H9 (cell line): ENCODE measurements at regions not wholly inside any gene's neighbourhood (a gene's known extent, or its start where the extent isn't known, plus 50 kb on each side); places are given as distances from the start of the nearest gene placed in this dataset.
"Not testable (repeated sequence)": the region's sequence is repeated elsewhere in the genome, so short reads cannot be mapped to it uniquely, and the experiment has no call there.

Source experiments
- DNase-seq: peaks from one replicate; pipeline ENCODE4 v3.0.0-alpha.2; 2017
- H2AFZ ChIP-seq: one replicate; pipeline ENCODE4 v1.6.1; 2013; ENCODE audit warnings: mild to moderate bottlenecking, low read length, control low read depth, moderate library complexity
- H2AK5ac ChIP-seq: 2 replicates; pipeline ENCODE4 v1.6.1; 2013; ENCODE audit warnings: low read length, control low read depth, mixed read lengths; ENCODE audit not compliant: insufficient read length
- H2BK120ac ChIP-seq: one replicate; pipeline ENCODE4 v1.6.1; 2013; ENCODE audit warnings: low read depth, mild to moderate bottlenecking, low read length, control low read depth, inconsistent platforms; ENCODE audit not compliant: poor library complexity, severe bottlenecking
- H2BK12ac ChIP-seq: 2 replicates; pipeline ENCODE4 v1.6.1; 2013; ENCODE audit warnings: low read length, control low read depth, mixed read lengths, low read depth; ENCODE audit not compliant: insufficient read length
- H2BK15ac ChIP-seq: 2 replicates; pipeline ENCODE4 v1.6.1; 2013; ENCODE audit warnings: low read depth, low read length, control low read depth
- H2BK20ac ChIP-seq: one replicate; pipeline ENCODE4 v1.6.1; 2013; ENCODE audit warnings: low read depth, mild to moderate bottlenecking, low read length, control low read depth, inconsistent platforms; ENCODE audit not compliant: poor library complexity, severe bottlenecking
- H2BK5ac ChIP-seq: 2 replicates; pipeline ENCODE4 v1.6.1; 2013; ENCODE audit warnings: low read length, control low read depth, mixed read lengths; ENCODE audit not compliant: insufficient read length
- H3K14ac ChIP-seq: 2 replicates; pipeline ENCODE4 v1.6.1; 2013; ENCODE audit warnings: low read length, control low read depth; ENCODE audit not compliant: insufficient read depth
- H3K18ac ChIP-seq: 2 replicates; pipeline ENCODE4 v1.6.1; 2013; ENCODE audit warnings: low read depth, mild to moderate bottlenecking, mixed read lengths, low read length, control low read depth; ENCODE audit not compliant: insufficient read length
- H3K23ac ChIP-seq: 2 replicates; pipeline ENCODE4 v1.6.1; 2013; ENCODE audit warnings: low read length, control low read depth, mixed read lengths, low read depth; ENCODE audit not compliant: insufficient read length
- H3K23me2 ChIP-seq: 2 replicates; pipeline ENCODE4 v1.6.1; 2013; ENCODE audit warnings: low read depth, mild to moderate bottlenecking, mixed read lengths, low read length, control low read depth; ENCODE audit not compliant: insufficient read length, poor library complexity, severe bottlenecking
- H3K27ac ChIP-seq: 2 replicates; pipeline ENCODE4 v1.5.1; 2013; ENCODE audit warnings: low read length, control low read depth, mixed read lengths, low read depth; ENCODE audit not compliant: insufficient read length
- H3K27me3 ChIP-seq: 2 replicates; pipeline ENCODE4 v1.6.1; 2013; ENCODE audit warnings: low read length, control low read depth, inconsistent platforms; ENCODE audit not compliant: insufficient read depth
- H3K4ac ChIP-seq: 2 replicates; pipeline ENCODE4 v1.6.1; 2013; ENCODE audit warnings: low read depth, mild to moderate bottlenecking, control low read depth, inconsistent platforms, low read length, moderate library complexity
- H3K4me1 ChIP-seq: 2 replicates; pipeline ENCODE4 v1.6.1; 2013; ENCODE audit warnings: low read length, control low read depth, inconsistent platforms; ENCODE audit not compliant: insufficient read depth
- H3K4me2 ChIP-seq: 2 replicates; pipeline ENCODE4 v1.6.1; 2013; ENCODE audit warnings: low read length, control low read depth, mixed read lengths; ENCODE audit not compliant: insufficient read length, insufficient read depth
- H3K56ac ChIP-seq: 2 replicates; pipeline ENCODE4 v1.6.1; 2013; ENCODE audit warnings: low read depth, mild to moderate bottlenecking, mixed read lengths, low read length, control low read depth; ENCODE audit not compliant: insufficient read length
- H3K79me1 ChIP-seq: 2 replicates; pipeline ENCODE4 v1.6.1; 2013; ENCODE audit warnings: low read depth, mild to moderate bottlenecking, moderate library complexity, low read length, control low read depth, inconsistent platforms; ENCODE audit not compliant: insufficient read depth, poor library complexity, severe bottlenecking
- H3K79me2 ChIP-seq: 2 replicates; pipeline ENCODE4 v1.6.1; 2013; ENCODE audit warnings: low read length, control low read depth, inconsistent platforms; ENCODE audit not compliant: insufficient read depth
- H3K9ac ChIP-seq: 2 replicates; pipeline ENCODE4 v1.6.1; 2013; ENCODE audit warnings: low read length, control low read depth, mixed read lengths; ENCODE audit not compliant: insufficient read length; ENCODE audit errors: extremely low read depth
- H3K9me3 ChIP-seq: one replicate; pipeline ENCODE4 v1.6.1; 2013; ENCODE audit warnings: low read depth, low read length, inconsistent platforms; ENCODE audit not compliant: control insufficient read depth
- H3T11ph ChIP-seq: one replicate; pipeline ENCODE4 v1.6.1; 2013; ENCODE audit warnings: mild to moderate bottlenecking, low read length, control low read depth, inconsistent platforms
- H4K20me1 ChIP-seq: one replicate; pipeline ENCODE4 v1.6.1; 2013; ENCODE audit not compliant: control insufficient read depth, insufficient read length, insufficient read depth
- H4K5ac ChIP-seq: 2 replicates; pipeline ENCODE4 v1.6.1; 2013; ENCODE audit warnings: low read depth, mild to moderate bottlenecking, mixed read lengths, low read length, control low read depth; ENCODE audit not compliant: insufficient read length
- H4K8ac ChIP-seq: replicated peaks from 2 replicates; pipeline ENCODE4 v1.6.1; 2013; ENCODE audit warnings: low read length, control low read depth, mixed read lengths, low read depth; ENCODE audit not compliant: insufficient read length
- H4K91ac ChIP-seq: 2 replicates; pipeline ENCODE4 v1.6.1; 2013; ENCODE audit warnings: low read depth, mild to moderate bottlenecking, moderate library complexity, mixed read lengths, low read length, control low read depth; ENCODE audit not compliant: insufficient read length
- H3K27ac Mint-ChIP-seq, 3 experiments: 2 replicates in 2 of 3; 3 replicates in 1 of 3; pipeline ENCODE4 v1.8.0; 2020 to 2021; ENCODE audit warnings: mixed read lengths in 3 of 3, mild to moderate bottlenecking in 1 of 3, moderate library complexity in 1 of 3
- H3K27me3 Mint-ChIP-seq: 2 replicates; pipeline ENCODE4 v1.8.0; 2021; ENCODE audit warnings: low read depth, mild to moderate bottlenecking, moderate library complexity, mixed read lengths
- H3K36me3 Mint-ChIP-seq, 3 experiments: 2 replicates in 2 of 3; 3 replicates in 1 of 3; pipeline ENCODE4 v1.8.0; 2020 to 2021; ENCODE audit warnings: low read depth in 3 of 3, mixed read lengths in 3 of 3; ENCODE audit not compliant: insufficient read depth in 1 of 3
- H3K4me1 Mint-ChIP-seq, 2 experiments: 2 replicates each; pipeline ENCODE4 v1.8.0; 2020; ENCODE audit warnings: mixed read lengths in 2 of 2
- H3K4me3 Mint-ChIP-seq, 2 experiments: 2 replicates in 1 of 2; 3 replicates in 1 of 2; pipeline ENCODE4 v1.8.0; 2020 to 2021; ENCODE audit warnings: mild to moderate bottlenecking in 2 of 2, mixed read lengths in 2 of 2, moderate library complexity in 1 of 2
- H3K9me3 Mint-ChIP-seq, 2 experiments: 2 replicates in 1 of 2; 3 replicates in 1 of 2; pipeline ENCODE4 v1.8.0; 2020; ENCODE audit warnings: mild to moderate bottlenecking in 2 of 2, mixed read lengths in 2 of 2, moderate library complexity in 1 of 2
- CTCF ChIP-seq: fragments of 200-600 bp; sonication (generic); conservative IDR thresholded peaks from 3 replicates; pipeline ENCODE4 v1.8.0; 2021; ENCODE audit warnings: antibody characterized with exemption, mild to moderate bottlenecking
- WGBS: extraction: QIAGEN DNeasy Blood & Tissue Kit; methylation state at CpG from one replicate; pipeline ENCODE4 v1.1.7; 2013; ENCODE audit warnings: missing lambda C conversion rate, low lambda C conversion rate, mixed read lengths; ENCODE audit not compliant: insufficient read length; ENCODE audit errors: extremely low coverage; 5-methylcytosine and 5-hydroxymethylcytosine counted together

DNA sequence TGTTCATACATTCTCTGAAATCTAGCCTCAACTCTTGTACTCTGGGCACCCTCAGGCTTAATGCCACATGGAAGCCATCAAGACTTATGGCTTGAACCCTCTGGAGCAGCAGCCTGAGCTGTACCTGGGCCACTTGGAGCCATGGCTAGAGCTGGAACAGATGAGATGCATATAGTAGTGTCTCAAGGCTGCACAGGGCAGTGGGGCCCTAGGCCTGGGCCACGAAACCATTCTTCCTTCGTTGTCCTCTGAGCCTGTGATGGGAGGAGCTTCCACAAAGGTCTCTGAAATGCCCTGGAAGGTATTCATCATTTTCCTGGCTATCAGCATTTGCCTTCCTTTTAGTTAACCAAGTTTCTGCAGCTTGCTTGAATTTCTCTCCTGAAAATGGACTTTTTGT is 1427.2 kb upstream of the PCDH10 start:
- Histone ChIP-seq H3K23ac (no peak overlapping the region), H3K79me2 (no peaks in the 10 kb centered on the region), H3K4me2 (no peak overlapping the region), H3K9me3 (no peaks in the 10 kb centered on the region), H3K18ac (no peak overlapping the region), H4K8ac (no peak overlapping the region), H3K23me2 (no peaks in the 10 kb centered on the region), H3K14ac (no peak overlapping the region), H3K79me1 (no peaks in the 10 kb centered on the region), H4K20me1 (no peaks in the 10 kb centered on the region), H3K56ac (no peak overlapping the region), H2AFZ (no peak overlapping the region), H2BK120ac (no peak overlapping the region), H2BK15ac (no peak overlapping the region), H4K5ac (no peak overlapping the region), H3T11ph (no peak overlapping the region), H3K9ac (no peak overlapping the region), H3K27me3 (no peaks in the 10 kb centered on the region), H3K4me1 (no peaks in the 10 kb centered on the region), H3K27ac (no peak overlapping the region), H2AK5ac (no peak overlapping the region), H2BK20ac (no peak overlapping the region), H2BK12ac (no peak overlapping the region), H2BK5ac (no peak overlapping the region), H3K4ac (no peak overlapping the region), H4K91ac (no peak overlapping the region)
- no peak for DNase-seq
- peaks cover 9 to 11% of the 10 kb centered on the region in 2 experiments for H3K9me3 Mint-ChIP-seq
- TF ChIP-seq CTCF = no peak
- no peak overlapping the region for H3K27ac Mint-ChIP-seq
- no peak overlapping the region for H3K4me3 Mint-ChIP-seq
- no peaks in the 10 kb centered on the region for H3K4me1 Mint-ChIP-seq
- H3K27me3 Mint-ChIP-seq = no peaks in the 10 kb centered on the region
- no CpG with 5 or more reads among the region's 2 CpGs for WGBS
- H3K36me3 Mint-ChIP-seq = peaks cover 0 to 10% (median 5%) of the 10 kb centered on the region in 3 experiments; a peak in 5 of 7 replicates

GRCh38 chr4:131723069-131723468 is 1426.0 kb upstream of the PCDH10 start:
- H4K8ac ChIP-seq, H3K9me3 ChIP-seq, H2BK15ac ChIP-seq, H2AFZ ChIP-seq, H3K14ac ChIP-seq, H4K91ac ChIP-seq, H3K56ac ChIP-seq, H3K23ac ChIP-seq, H2AK5ac ChIP-seq, H3K27me3 ChIP-seq, H2BK120ac ChIP-seq, H3K79me1 ChIP-seq, H3K27me3 Mint-ChIP-seq, H3T11ph ChIP-seq, H3K9ac ChIP-seq, H2BK20ac ChIP-seq, H3K23me2 ChIP-seq, H3K79me2 ChIP-seq, H3K4me1 Mint-ChIP-seq, H3K4ac ChIP-seq, H4K5ac ChIP-seq, H3K4me2 ChIP-seq, H3K27ac ChIP-seq, DNase-seq, H3K27ac Mint-ChIP-seq, H2BK5ac ChIP-seq, H2BK12ac ChIP-seq, H3K18ac ChIP-seq, H4K20me1 ChIP-seq, H3K4me1 ChIP-seq, H3K4me3 Mint-ChIP-seq: not testable (repeated sequence)
- Mint-ChIP-seq H3K9me3 (peaks cover 15 to 16% of the 10 kb centered on the region in 2 experiments), H3K36me3 (peaks cover 0 to 17% (median 6%) of the 10 kb centered on the region in 3 experiments; a peak in 5 of 7 replicates)
- WGBS = no CpG with 5 or more reads among the region's 24 CpGs
